GM18520 (cell line): ENCODE measurements at regions not wholly inside any gene's neighbourhood (a gene's known extent, or its start where the extent isn't known, plus 50 kb on each side); places are given as distances from the start of the nearest gene placed in this dataset.
"Not testable (repeated sequence)": the region's sequence is repeated elsewhere in the genome, so short reads cannot be mapped to it uniquely, and the experiment has no call there.

Experiments
- ATAC-seq: cut with Tn5 transposase; IDR thresholded peaks from one replicate; pipeline ENCODE4 v1.9.1; 2021; ENCODE audit not compliant: unreplicated experiment

DNA sequence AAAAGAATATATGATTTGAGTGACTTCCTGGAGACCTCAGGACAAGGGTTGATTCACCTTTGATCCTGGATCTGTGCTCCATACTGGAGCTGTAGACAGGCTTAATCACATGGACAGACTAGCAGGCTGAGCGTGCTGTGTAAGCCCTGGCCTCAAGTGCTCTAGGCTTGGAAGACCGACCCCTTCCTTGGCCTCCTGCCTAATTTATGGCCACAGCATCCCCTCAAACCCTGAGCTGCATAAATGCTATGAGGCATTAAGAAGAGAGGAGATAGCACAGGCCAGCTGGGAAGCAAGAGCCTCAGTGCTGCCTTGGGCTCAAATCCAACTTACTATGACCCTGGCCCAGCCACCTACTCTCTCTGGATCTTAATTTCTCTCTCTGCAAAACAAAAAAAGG is 385.1 kb downstream of the BUD13 start:
- no peak for ATAC-seq

DNA sequence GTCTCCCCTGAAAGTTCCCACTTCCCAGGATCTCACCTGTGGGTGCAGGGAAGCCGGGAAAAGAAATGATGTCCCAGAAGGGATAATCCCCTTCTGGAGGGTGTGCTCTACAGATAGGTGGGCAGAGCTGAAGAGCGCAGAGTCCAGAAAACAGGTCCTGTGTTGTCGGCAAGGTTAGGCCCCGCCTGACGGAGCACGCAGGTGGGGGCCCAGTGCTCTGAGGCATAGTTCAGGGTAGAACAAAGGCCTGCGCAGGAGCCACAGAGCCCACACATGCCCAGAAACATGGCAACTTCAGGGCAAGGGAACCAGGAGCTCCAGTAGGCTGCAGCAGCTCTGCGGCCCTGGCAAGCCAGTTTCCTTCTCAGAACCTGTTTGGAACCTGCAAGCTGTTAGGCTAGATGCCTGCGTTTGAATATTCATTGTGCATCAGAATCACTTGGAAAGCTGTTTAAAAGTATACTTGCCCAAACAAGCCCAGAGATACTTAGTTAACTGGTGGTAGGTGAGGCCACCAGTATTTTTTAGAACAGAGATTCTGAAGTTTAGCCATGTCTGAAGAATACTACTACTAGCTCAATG is 386.6 kb downstream of the BUD13 start:
- no peak for ATAC-seq

DNA sequence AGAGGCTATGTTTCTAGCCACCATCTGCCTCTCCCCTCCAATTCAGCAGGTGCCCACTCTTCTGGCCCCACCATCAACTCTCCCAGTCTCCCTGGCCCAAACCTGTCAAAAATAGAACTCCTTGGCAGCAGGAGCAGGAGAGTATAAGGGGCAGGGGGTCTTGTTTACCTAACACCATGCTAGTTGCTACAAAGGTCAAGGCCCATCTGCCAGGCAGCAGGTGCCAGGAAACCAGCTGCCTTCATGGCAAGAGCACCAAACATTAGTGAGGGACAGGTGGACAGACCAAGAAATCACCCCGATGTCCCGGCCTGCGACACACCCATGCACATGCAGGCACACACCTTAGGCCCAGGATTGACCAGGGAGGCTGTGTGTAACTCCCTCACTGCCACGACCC is 387.9 kb downstream of the BUD13 start:
- no peak for ATAC-seq

DNA sequence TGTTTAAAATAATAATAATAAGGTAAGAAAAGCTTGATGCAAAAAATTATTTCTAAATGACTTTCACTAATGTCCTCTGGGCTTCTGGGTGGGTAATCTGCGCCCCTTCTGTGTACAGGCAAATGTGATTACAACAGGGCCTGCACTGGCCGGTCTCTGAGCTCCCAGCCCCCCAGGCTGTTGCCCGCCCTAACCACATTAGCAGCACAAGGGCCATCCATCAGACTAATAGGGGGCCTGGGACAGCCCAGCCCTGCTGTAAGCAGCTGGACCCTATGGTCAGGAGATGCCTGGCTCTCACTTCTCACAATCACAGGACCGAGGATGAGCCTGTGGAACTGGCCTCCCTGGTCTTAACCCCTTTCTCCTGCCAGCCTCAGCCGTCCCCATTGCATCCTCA is 388.4 kb downstream of the BUD13 start:
- ATAC-seq, result no peak

DNA sequence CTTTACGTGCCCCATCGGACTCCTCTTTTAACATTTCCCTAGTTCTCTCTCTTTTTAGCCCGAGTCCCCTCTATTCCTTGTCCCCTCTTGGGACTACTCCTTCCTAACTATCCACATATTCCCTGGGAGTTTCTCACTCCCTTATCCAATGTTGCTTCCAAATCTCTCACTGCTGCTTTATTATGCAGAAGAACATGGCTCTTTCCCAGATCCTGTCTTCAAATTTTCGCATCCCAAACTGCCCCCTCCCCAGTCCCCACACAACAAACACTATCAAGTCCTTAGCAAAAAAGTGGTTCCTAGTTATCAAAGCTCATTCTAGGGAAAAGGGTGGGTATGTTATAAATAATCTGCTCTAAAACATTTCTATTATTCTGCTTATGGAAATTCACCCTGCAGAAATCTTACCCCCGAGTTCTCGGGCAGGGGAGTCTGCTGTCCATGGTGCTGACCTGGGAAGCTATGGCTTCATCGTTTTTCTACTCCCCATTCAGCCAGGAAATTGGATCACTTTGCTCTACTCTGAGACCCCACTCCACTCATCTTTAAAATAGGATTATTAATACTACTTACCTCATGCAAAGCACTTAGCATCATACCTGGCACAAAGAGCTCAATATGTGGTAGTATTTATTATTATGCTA is 393.5 kb downstream of the BUD13 start:
- no peak for ATAC-seq

DNA sequence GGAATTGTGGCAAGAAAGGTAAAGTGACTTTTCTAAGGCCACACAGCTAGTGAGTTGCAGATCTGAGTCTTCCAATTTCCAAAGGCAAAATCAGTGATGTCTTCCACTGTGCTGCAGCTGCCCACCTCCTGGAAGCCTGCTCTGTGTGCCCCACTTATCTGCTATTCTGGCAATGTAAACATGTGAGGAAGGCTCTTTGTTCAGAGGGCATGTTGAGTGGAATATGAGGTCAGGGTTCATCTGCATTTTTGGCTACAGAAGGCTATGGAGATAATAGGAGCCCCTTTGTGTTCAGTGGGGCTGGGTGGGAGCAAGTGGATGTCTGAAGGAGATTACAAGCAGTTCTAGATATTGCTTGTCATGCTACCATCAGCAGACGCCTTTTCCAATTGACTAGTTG is 396.2 kb downstream of the BUD13 start:
- ATAC-seq, result no peak

DNA sequence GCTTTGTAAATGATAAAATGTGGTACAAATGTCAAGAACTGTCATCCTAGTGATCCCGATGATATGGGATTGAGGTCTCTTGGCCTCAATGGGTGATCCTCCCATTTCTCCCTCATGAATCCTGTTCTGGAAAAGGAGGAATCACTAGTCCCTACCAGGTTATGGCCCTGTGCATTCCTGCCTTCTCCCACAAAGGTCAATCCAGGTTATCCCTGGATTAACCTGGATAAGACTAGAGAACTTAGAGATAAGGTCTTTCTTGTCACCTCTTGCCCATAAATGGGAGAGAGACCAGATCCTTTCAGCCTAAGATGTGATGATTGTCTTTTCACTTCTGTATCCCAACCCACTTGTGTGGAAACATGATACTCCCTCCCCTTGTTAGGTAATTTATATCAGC is 396.7 kb downstream of the BUD13 start:
- ATAC-seq, result no peak

DNA sequence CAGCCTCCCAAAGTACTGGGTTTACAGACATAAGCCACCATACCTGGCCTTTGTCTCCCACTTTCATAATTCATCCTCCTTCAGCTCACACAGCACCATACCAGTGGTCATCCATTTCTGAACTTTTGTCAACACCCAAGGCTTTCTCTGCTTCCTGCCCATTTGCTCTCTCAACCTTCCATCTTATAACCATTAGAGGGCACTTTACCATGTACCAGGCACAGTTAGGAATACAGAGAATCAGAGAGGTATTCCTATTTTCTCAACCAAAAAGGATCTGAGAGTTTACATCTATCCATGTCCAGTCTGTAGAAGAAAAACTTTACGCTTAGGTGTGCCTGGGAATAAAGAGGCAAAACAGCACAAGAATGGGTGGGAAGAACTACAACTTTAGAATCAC is 397.6 kb downstream of the BUD13 start:
- no peak for ATAC-seq

DNA sequence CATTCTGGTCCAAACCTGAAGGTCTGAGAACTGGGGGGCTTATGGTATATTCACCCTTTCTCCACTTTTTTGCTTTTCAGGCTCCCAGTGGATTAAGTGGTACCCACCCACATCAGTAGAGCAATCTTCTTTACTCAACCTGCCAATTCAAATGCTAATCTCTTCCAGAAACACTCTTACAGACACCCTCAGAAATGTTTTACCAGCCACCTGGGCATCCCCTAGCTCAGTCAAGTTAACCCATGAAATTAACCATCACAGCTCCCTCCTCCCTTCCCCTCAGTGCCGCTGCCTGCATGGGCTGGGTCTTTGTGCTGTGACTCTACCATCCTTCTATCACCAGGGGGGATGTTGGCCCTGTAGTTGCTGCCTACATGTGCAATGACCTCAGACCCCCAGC is 398.7 kb downstream of the BUD13 start:
- no peak for ATAC-seq

DNA sequence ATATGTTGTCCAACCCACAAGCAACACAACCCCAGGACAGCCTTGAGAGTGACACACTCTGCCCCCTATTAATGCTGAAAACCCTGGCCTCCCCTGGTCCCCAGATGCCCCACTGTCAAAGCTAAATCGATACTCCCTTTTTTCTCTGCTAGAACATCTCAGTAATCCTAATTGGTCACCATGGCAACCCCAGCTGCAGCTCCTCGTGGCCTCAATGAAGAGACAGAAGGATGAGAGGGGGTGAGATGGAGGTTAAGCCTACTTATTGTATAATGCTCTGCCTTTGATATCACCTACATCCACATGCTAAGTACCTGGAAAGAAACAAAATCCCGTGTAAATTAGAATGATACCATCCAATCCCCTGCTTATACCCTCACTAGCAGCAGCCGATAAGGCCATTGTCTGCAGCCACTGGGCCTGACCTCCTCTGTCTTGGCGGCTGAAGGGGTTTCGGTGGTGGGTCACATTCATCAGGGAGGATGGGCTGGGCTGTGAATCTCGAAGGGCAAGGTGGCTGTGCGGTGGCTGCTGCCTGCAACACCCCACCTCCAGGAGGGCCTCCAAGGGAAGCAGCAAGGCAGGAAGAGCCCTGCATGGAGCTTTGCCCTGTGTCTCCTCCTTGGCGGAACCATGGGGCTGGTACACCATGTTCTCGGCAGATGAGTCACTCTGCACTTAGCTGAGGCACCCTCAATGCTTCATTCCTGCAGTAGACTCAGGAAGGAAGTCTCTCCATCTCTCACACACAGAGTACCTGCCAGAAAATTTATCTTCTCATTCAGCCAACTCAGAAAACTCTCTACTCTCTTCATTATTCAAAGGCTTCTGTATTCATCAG is 399.5 kb downstream of the BUD13 start:
- ATAC-seq, result no peak

DNA sequence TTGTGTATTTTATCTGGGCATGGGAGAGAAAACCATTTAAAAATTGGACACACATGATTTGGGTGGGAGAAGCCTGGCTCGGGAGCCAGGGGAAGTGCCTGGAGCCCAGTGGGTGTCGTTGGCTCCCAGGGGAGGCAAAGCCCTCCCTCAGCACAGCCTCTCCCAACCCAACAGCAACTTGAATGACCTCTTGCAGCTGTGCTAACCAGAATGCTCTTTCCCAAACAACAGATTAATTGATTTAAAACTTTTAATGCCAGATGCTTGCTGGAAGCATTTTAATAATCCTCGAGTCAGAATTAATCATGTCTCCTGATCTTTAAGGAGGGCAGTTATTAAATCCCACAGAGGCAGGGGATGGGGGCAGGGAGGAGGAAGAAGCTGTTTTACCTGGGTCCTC is 401.6 kb downstream of the BUD13 start:
- no peak for ATAC-seq

DNA sequence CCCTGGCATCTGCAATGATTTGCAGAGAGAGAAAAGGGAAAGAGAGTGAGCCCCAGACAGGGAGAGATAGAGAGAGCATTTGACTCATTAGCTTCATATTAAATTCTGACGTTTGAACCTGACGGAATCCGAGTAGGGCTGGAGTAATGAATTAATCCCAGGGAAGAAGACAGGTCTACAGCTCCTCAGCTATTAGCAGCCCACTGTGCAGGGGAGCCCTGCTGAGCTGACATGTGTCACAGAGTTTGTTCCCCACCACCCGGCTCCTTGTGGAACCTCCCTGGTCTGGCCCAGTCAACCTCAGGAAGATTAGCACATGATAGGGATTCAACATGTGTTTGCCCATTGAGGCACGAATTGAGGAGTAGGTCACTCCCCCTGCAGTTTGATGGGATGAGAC is 404.0 kb downstream of the BUD13 start:
- ATAC-seq, result no peak

DNA sequence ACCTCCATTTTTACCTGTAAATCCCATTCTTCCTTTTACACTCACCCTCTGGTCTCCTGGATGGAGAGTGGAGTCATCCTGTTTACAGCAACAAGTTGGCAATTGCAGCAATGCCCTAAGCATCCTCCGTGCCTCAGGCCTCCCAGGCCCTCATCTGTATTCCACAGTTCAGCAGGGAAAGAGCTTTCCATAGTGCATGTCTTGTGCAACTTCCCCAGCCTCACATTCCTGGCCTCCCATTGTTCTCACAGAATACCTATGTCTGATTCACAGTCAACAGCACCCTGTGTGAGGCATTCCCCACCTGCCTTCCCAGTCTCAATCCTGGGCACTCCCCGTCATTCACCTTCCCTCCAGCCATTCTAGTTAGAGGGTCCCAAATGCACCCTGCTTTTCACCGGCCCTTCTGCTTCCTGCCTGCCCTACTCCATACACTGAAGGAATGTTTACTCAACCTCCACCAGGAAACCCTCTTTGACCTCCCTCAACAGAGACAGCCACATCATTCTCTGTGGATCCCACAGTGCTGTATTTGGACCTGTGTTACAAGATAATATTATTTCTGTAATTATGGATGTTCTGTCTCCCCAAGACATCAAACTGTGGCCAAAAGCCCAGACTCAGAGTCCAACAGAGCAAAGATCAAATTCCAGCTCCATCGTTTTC is 405.7 kb downstream of the BUD13 start:
- no peak for ATAC-seq

DNA sequence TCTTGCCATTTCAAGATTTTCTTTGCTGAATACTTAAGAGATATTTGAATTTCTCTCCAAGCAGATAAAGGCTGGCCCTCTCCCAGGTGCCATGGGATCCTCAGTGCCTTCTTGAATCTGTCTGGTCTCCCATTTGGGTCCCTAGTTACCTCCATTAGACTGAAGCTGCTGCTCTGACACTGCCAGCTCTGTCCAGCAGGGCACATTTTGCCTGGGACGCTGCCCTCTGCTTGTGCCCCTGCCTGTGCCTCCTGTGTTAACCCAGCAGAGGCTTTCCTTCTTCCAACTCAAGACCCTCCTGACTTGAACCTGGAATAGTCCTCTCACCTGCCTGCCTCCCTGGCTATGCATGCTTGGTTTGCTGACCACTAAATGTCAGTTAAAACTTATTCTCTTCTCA is 406.3 kb downstream of the BUD13 start:
- ATAC-seq, result no peak

DNA sequence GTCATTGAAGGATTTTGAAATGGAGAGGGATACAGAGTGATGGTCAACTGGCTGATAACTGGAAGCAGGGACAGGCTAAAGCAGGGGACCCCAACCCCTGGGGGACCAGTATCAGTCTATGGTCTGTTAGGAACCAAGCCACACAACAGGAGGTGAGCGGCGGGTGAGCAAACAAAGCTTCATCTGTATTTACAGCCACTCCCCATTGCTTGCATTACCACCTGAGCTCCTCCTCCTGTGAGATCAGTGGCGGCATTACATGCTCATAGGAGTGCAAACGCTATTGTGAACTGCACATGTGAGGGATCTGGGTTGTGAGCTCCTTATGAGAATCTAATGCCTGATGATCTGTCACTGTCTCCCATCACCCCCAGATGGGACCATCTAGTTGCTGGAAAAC is 407.9 kb downstream of the BUD13 start:
- not testable (repeated sequence) for ATAC-seq

DNA sequence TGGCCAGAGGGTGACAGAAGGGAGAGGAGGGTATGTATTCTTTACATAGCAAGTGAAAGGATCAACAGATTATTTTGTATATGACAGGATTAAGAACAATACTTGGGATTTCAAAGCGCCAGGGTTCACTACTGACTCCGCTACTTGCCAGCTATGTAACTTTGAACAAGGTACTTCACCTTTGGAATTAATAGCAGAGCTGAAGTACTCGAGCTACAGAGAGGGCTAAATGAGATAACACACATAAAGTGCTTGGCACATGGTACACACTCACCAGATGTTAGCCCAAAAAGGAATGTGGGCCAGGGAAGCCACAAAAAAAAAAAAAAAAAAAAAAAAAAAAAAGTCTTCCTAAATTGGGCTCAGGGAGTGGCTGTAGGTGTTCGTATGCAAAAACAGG is 408.4 kb downstream of the BUD13 start:
- ATAC-seq, result no peak

DNA sequence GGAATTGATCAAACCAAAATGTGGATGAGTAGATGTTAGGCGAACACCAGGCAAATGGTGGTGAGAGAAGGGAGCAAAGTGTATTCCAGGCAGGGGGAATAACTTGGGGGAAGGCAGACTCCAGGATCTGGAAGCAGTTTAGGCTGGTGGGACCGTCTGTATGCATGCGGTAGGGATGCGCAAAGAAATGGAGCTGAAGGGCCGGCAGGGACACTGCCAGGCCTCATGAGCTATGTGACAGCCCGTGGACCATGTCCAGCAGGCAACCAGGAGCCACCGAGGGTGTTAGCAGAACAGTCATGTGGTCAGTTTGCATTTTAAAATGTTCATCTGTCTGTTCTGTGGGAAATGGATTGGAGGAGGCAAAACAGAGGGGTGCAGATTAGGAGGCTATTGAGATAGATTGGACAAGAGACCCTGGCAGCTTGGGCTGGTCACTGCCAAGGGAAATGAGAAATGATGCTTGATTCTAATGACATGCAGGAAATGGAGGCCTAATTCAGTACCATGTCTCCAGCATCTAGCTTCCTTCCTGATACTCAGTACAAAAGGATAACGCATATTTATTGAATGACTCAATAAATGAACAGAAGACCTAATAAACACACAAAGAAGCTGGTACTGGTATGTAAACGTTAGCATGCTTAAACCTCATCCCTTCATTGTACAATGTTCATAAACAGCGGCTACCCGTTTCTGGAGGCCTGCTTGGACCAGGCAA is 412.4 kb downstream of the BUD13 start:
- no peak for ATAC-seq

DNA sequence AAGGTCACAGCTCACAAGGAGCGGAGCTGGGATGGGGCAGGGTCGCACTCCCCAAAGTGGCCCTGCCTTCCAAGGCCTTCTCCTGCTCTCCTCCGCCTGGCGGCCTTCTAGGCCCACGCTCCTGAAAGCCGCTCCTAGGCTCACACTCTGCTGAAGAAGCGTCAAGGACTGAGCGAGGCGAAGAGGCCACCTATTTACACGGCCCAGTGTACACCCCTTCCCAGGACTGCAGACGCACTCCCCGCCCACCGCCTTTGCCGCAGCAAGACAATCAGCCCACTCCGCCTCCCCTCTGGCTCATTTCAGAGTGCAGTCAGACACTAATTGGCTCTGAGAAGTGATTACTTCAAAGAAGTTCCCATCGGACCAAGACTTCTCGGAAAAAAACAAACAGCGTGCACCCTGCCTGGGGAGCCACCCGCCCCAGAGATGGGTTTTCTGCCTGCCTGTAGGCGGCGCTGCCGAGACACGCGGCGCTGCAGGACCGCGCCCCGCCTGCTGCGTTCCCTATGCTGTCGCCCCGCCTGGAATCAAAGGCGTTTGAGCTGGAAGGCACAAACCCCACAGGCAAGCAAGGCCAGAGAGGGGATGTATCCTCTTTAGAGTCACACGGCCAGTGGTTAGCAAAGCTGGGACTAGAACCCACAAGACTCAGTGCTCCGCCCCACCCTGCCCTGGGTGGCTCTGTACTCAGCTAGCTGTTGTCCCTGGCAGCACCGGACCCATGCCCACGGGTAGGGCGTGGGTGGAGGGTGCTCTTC is 414.8 kb downstream of the BUD13 start:
- ATAC-seq, result no peak

DNA sequence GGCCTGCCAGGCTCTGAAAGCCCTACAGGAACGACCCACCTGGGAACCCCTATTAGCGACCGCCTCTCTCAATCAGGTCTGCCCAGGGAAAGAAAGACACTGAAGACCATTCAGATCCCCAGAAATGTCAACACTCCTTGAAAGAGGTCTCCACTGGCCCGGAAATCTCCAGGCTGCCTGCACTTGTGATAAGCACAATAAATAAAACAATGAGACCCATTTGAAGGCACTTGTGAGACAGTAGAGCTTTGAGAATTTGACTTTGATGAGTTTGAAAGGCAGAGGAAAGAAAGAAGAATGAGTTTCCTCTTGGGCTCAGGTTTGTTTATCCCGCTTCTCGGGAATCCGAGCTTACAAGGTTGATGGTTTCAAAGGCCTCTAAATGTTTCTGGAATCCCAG is 416.3 kb downstream of the BUD13 start:
- no peak for ATAC-seq

DNA sequence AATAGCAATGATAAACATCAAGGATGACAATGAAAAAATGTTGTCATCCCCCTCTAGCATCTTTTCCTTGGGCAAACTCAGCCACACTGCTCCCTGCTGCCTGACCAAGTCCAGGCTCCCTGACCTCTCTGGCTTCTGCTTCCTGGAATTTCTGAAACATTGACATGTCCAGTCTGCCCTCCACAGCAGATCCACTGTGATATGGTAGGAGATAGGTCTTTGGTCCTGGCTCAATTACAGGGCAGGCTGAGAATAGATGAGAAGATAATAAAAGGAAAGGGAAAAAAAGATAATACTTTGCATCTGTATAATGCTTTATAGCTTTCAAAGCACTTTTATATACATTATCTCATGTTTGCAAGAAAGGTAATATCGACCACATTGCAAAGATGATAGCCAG is 417.7 kb downstream of the BUD13 start:
- ATAC-seq, result no peak

DNA sequence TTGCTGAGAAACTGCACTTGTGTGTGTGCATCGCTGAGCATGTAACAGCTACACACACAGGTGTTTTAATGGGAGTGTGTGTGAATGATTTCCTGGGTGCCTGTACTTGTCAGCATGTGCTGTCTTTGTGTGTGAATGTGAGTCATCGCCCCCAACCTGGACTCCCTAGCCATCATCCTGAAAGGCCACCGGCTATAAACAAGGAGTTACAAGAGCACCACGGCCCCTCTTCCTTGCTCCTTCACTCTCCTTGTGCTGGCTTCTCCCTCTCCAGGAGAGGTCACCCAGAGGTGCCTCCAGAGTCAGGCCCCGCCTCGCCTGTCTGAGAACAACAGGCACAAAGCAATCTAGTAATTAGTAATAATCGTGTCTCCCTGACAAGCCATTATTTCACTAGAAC is 419.2 kb downstream of the BUD13 start:
- no peak for ATAC-seq
